Heart right ventricle (tissue), 16 donors: ENCODE measurements at regions not wholly inside any gene's neighbourhood (a gene's known extent, or its start where the extent isn't known, plus 50 kb on each side); places are given as distances from the start of the nearest gene placed in this dataset.

Experiments
- ATAC-seq, 8 donors: fragments of 200-7000 bp; cut with Tn5 transposase; one replicate each; pipeline ENCODE4 v1.9.1; 2020; ENCODE audit warnings: mild to moderate bottlenecking in 8 of 8, moderate library complexity in 8 of 8, moderate number of reproducible peaks in 1 of 8
- DNase-seq, 2 donors: peaks; one replicate each; pipeline ENCODE4 v3.0.0-alpha.2; 2020
- H3K27ac ChIP-seq, 10 donors: fragments of 200-600 bp; sonication (generic) in 2 of 10; one replicate each; pipeline versions ENCODE4 v1.5.0 to v1.8.0; 2020 to 2022; ENCODE audit warnings: mild to moderate bottlenecking in 3 of 10
- H3K27me3 ChIP-seq, 7 donors: fragments of 200-600 bp; one replicate each; pipeline ENCODE4 v1.8.0; 2021 to 2022; ENCODE audit warnings: mild to moderate bottlenecking in 2 of 7
- H3K36me3 ChIP-seq, 9 donors: fragments of 200-600 bp; sonication (generic) in 1 of 9; one replicate each; pipeline versions ENCODE4 v1.5.0 to v1.8.0; 2020 to 2022; ENCODE audit warnings: mild to moderate bottlenecking in 2 of 9
- H3K4me1 ChIP-seq, 9 donors: fragments of 200-600 bp; sonication (generic) in 1 of 9; one replicate each; pipeline versions ENCODE4 v1.5.0 to v1.8.0; 2020 to 2022; ENCODE audit warnings: mild to moderate bottlenecking in 4 of 9
- H3K4me3 ChIP-seq, 10 donors: fragments of 200-600 bp; sonication (generic) in 2 of 10; one replicate each; pipeline versions ENCODE4 v1.5.0 to v1.8.0; 2020 to 2022; ENCODE audit warnings: mild to moderate bottlenecking in 7 of 10, moderate library complexity in 2 of 10
- H3K9me3 ChIP-seq, 11 donors: fragments of 200-600 bp in 10 of 11; sonication (generic) in 2 of 11; one replicate each; pipeline versions ENCODE4 v1.5.0 to v1.8.0; 2013 to 2022; ENCODE audit warnings: mild to moderate bottlenecking in 2 of 11, control low read depth in 1 of 11, moderate library complexity in 1 of 11
- WGBS, 2 donors: extraction: QIAGEN DNeasy Blood & Tissue Kit; methylation state at CpG; one replicate each; pipeline ENCODE4 v1.1.7; 2013; ENCODE audit warnings: inconsistent platforms in 1 of 2; 5-methylcytosine and 5-hydroxymethylcytosine counted together
- intact Hi-C, 10 donors: fragments of 100-400 bp; cut with DNase I; formaldehyde crosslinking; loops; one replicate each; pipeline versions ENCODE4 v1.11.1 to v1.14.2; 2022
- TF ChIP-seq, protein P1 (sequence below), 9 donors: fragments of 200-600 bp; sonication (generic) in 2 of 9; IDR thresholded peaks; one replicate each; pipeline versions ENCODE4 v1.5.0 to v1.8.0; 2021 to 2022; ENCODE audit warnings: antibody characterized with exemption in 9 of 9, mild to moderate bottlenecking in 5 of 9, moderate library complexity in 1 of 9
- donor health status: Arrhythmogenic right ventricular cardiomyopathy.
- donor health status: ischemic (EF 13 %, LVEDD 7.1; RV severe dilation, severe dysfunction).
- donor health status: healthy with polysubstance abuse.
- donor health status: DM: no; HTN: yes; CAD: no.
- donor health status: DM: no; HTN: no; CAD: no.
- donor health status: ischemic (EF 25% LVEDD 6.9; RV normal size, moderate dysfunction).
- donor health status: ischemic (EF 25% LVEDD 5.7; RV mildly dilated, moderate dysfunction).
- donor health status: healthy.
- donor health status: DM: yes; HTN: yes; CAD: no.
- donor health status: Ischemic cardiomyopathy.
- donor health status: ischemic (EF 35%, LVEDD 5.7; RV mildly dilated, moderate dysfunction).
- donor health status: nonischemic (EF 11% LVEDD 7.7; RV severe dilation, severe dysfunction).
- donor health status: DM: yes; HTN: yes; CAD: no.
- donor health status: PGD.
- donor health status: ischemic (EF 29% LVEDD 5.4; RV normal size, mild dysfunction).
- donor health status: nonischemic (EF 23%, LVEDD 6.1; RV moderate dilation, normal function).

DNA sequence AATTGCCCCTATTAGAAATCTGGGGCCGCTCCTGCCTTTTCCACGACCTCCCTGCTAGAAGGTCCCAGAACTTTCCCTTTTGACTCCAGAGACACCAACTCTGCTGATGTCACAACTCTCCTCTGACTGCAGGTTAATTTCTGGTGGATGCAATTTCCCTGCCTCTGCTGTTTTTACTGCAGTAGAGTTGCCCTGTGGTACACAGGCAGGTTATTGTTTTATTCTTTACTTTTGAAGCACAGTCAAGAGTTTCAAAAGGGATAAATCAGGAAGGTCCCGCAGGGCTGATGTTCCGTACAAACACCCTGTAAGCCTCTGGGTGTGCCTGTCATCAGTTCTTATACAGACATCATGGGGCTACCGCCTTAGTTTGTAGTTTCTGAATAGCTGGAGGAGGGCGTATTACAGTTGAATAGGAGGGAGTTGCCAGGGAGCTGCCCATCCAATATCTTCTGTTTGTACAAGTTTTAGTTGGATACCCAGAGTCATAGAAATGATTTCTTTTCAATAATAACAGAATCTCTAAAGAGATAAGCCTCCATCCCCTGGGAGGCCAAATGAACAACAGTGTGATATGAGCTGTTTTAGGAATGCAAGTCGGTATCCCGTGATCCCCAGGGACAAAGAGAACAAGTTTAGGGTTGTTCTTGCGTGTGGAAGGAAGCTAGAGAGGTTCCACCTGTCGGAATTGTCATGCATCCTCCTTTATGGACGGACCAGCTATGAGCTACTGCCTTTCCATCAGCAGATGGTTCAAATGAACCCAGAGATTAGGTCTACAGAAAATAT lies 108.4 kb upstream of the COPS8 start:
- 71 to 72% methylated on average over 11 of the region's 11 CpGs for WGBS, 2 donors
- peaks cover 0 to 27% (median 10%) of the 10 kb centered on the region in 9 donors for H3K4me1 ChIP-seq
- ATAC-seq (peak in 5 of 8 donors; percentile 46 to 80 (median 59)), DNase-seq (no peak)
- H3K4me3 ChIP-seq, result no peak overlapping the region
- peak overlapping the region in 2 of 10 donors; percentile 65 to 74 for H3K27ac ChIP-seq
- peaks cover 0 to 5% (median 0%) of the 10 kb centered on the region in 11 donors for H3K9me3 ChIP-seq
- H3K36me3 ChIP-seq, result no peaks in the 10 kb centered on the region
- TF ChIP-seq, protein P1, sequence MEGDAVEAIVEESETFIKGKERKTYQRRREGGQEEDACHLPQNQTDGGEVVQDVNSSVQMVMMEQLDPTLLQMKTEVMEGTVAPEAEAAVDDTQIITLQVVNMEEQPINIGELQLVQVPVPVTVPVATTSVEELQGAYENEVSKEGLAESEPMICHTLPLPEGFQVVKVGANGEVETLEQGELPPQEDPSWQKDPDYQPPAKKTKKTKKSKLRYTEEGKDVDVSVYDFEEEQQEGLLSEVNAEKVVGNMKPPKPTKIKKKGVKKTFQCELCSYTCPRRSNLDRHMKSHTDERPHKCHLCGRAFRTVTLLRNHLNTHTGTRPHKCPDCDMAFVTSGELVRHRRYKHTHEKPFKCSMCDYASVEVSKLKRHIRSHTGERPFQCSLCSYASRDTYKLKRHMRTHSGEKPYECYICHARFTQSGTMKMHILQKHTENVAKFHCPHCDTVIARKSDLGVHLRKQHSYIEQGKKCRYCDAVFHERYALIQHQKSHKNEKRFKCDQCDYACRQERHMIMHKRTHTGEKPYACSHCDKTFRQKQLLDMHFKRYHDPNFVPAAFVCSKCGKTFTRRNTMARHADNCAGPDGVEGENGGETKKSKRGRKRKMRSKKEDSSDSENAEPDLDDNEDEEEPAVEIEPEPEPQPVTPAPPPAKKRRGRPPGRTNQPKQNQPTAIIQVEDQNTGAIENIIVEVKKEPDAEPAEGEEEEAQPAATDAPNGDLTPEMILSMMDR (IDR thresholded peaks at IDR 0.05), result no peak
- intact Hi-C loops, result no loop called here
- H3K27me3 ChIP-seq, result peaks cover 0 to 5% (median 0%) of the 10 kb centered on the region in 7 donors

DNA sequence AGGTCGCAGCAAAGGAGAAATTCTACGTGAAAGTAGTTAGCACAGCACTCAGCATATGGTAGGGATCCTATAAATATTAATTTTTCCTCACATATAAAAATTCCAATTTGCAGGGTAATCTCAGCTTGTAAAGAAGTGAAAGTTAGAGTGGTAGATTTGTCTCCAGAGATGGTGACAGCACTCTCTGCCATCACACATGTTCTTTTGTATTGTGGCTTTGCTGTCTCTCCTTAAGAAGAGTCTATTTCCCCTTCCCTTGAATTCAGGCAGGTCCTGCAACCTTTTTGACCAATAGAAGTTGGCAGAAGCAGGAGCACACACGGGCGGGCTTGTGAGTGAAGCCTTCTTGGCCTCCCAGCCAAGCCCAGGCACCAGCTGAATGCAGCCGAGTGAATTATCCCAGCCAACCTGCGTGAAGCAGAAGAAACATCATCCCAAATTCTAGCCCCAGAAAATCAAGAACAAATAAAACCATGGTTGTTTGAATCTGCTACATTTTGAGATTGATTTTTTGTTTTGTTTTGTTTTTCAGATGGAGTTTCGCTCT lies 107.8 kb upstream of the COPS8 start:
- ATAC-seq (peak in 1 of 8 donors; percentile 32), DNase-seq (no peak)
- no peaks in the 10 kb centered on the region for H3K27me3 ChIP-seq
- 80 to 81% methylated on average over 7 of the region's 7 CpGs for WGBS, 2 donors
- H3K27ac ChIP-seq, result no peak overlapping the region
- peaks cover 0 to 11% (median 3%) of the 10 kb centered on the region in 11 donors for H3K9me3 ChIP-seq
- TF ChIP-seq, protein P1 (IDR thresholded peaks at IDR 0.05), result no peak
- no peaks in the 10 kb centered on the region for H3K36me3 ChIP-seq
- intact Hi-C loops, result no loop called here
- H3K4me3 ChIP-seq, result no peak overlapping the region
- peaks cover 0 to 22% (median 6%) of the 10 kb centered on the region in 9 donors for H3K4me1 ChIP-seq

DNA sequence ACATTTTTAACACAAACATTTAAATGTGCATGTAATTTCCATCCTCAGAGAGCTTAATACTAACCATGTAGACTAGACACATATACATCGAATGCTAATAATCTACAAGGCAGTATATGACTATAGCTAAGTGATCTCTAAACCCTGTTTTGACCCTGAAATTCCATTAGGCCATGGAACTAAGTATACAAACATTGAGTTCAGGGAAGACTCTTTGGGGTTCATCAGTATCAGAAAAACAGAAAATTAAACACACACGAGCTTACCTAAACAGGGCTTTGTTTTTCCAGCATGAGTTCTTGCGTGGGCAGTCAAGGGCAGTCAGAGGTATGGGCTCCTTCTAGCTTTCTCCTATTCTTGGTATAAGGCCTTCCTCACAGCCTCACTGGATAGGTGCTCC lies 106.0 kb upstream of the COPS8 start:
- Histone ChIP-seq H3K4me1 (peaks cover 0 to 17% (median 3%) of the 10 kb centered on the region in 9 donors), H3K9me3 (peaks cover 0 to 27% (median 7%) of the 10 kb centered on the region in 11 donors), H3K27ac (no peak overlapping the region), H3K27me3 (no peaks in the 10 kb centered on the region), H3K36me3 (no peaks in the 10 kb centered on the region), H3K4me3 (no peak overlapping the region)
- ATAC-seq, result no peak
- intact Hi-C loops, result no loop called here
- 95 to 99% methylated on average over 3 of the region's 3 CpGs for WGBS, 2 donors
- DNase-seq, result no peak
- TF ChIP-seq, protein P1 (IDR thresholded peaks at IDR 0.05), result no peak

DNA sequence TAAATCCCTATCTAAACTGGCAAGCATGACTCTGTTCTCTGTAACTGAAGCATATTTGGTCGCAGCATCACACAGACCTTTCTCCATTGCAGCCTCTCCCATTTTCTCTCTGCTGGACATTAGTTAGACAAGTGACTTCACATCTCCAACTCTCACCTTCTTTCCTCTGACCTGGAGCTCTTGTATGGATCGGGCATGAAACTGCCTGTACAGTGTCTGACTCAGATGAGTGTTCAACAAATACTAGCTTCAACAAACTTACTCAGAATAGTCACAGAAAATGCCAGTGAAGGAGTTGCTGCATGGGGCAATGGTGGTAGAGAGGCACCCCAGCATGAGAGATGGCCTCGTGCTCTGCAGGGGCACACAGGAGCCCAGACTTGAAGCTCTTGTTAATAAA lies 104.7 kb upstream of the COPS8 start:
- no peaks in the 10 kb centered on the region for H3K27me3 ChIP-seq
- DNase-seq, result no peak
- intact Hi-C loops, result no loop called here
- H3K9me3 ChIP-seq, result peaks cover 0 to 27% (median 7%) of the 10 kb centered on the region in 11 donors
- H3K4me1 ChIP-seq, result peaks cover 0 to 17% (median 3%) of the 10 kb centered on the region in 9 donors
- no peaks in the 10 kb centered on the region for H3K36me3 ChIP-seq
- TF ChIP-seq, protein P1 (IDR thresholded peaks at IDR 0.05), result no peak
- 93 to 95% methylated on average over 3 of the region's 3 CpGs for WGBS, 2 donors
- no peak overlapping the region for H3K4me3 ChIP-seq
- H3K27ac ChIP-seq, result no peak overlapping the region
- ATAC-seq, result no peak
